CD14-positive monocyte (primary cell): ENCODE measurements at regions not wholly inside any gene's neighbourhood (a gene's known extent, or its start where the extent isn't known, plus 50 kb on each side); places are given as distances from the start of the nearest gene placed in this dataset.

Source experiments
- DNase-seq, 3 donors: peaks; one replicate each; pipeline ENCODE4 v3.0.0-alpha.2; 2011 to 2022
- H2AFZ ChIP-seq: 2 replicates; pipeline ENCODE4 v1.6.0; 2012; ENCODE audit warnings: mild to moderate bottlenecking, low read depth, low read length, inconsistent platforms; ENCODE audit not compliant: insufficient read depth, poor library complexity, severe bottlenecking
- H3K27ac ChIP-seq, 2 donors: 1 replicate in 1 of 2; 2 replicates in 1 of 2; pipeline ENCODE4 v1.5.1; 2012 to 2013; ENCODE audit warnings: low read length in 2 of 2, control low read depth in 1 of 2, inconsistent platforms in 1 of 2, low read depth in 1 of 2, mild to moderate bottlenecking in 1 of 2
- H3K27me3 ChIP-seq, 2 donors: one replicate each; pipeline versions ENCODE4 v1.6.0 to v1.6.1; 2011 to 2013; ENCODE audit warnings: low read length in 2 of 2; ENCODE audit not compliant: control insufficient read depth in 2 of 2, insufficient read depth in 2 of 2
- H3K36me3 ChIP-seq, 2 donors: replicated peaks in 1 of 2; 1 replicate in 1 of 2; 2 replicates in 1 of 2; pipeline versions ENCODE4 v1.5.1 to v1.6.1; 2012 to 2013; ENCODE audit warnings: low read length in 2 of 2, control low read depth in 1 of 2, inconsistent platforms in 1 of 2, mild to moderate bottlenecking in 1 of 2; ENCODE audit not compliant: insufficient read depth in 2 of 2, control insufficient read depth in 1 of 2
- H3K4me1 ChIP-seq, 2 donors: 1 replicate in 1 of 2; 2 replicates in 1 of 2; pipeline versions ENCODE4 v1.5.1 to v1.6.1; 2012 to 2013; ENCODE audit warnings: low read length in 2 of 2, control low read depth in 1 of 2, inconsistent platforms in 1 of 2, mild to moderate bottlenecking in 1 of 2, moderate library complexity in 1 of 2; ENCODE audit not compliant: insufficient read depth in 2 of 2, control insufficient read depth in 1 of 2
- H3K4me2 ChIP-seq: replicated peaks from 2 replicates; pipeline ENCODE3; 2012; ENCODE audit warnings: low read length, moderate library complexity, mild to moderate bottlenecking; ENCODE audit not compliant: poor library complexity, severe bottlenecking; ENCODE audit errors: extremely low read depth
- H3K4me3 ChIP-seq, 3 experiments: fragments of 200-600 bp in 1 of 3; sonication (generic) in 1 of 3; replicated peaks in 1 of 3; 1 replicate in 2 of 3; 2 replicates in 1 of 3; pipeline ENCODE4 v1.5.1; 2011 to 2013; ENCODE audit warnings: low read length in 3 of 3, mild to moderate bottlenecking in 3 of 3, control low read depth in 2 of 3, low read depth in 2 of 3, inconsistent platforms in 1 of 3, moderate library complexity in 1 of 3
- H3K79me2 ChIP-seq: 2 replicates; pipeline ENCODE4 v1.6.0; 2012; ENCODE audit warnings: mild to moderate bottlenecking, control low read depth, inconsistent platforms, low read length, moderate library complexity; ENCODE audit not compliant: insufficient read depth
- H3K9ac ChIP-seq: 2 replicates; pipeline ENCODE4 v1.6.0; 2017; ENCODE audit warnings: low read length, mild to moderate bottlenecking; ENCODE audit not compliant: insufficient read depth, poor library complexity, severe bottlenecking
- H3K9me3 ChIP-seq, 2 donors: replicated peaks in 1 of 2; 1 replicate in 1 of 2; 2 replicates in 1 of 2; pipeline versions ENCODE4 v1.5.1 to v1.6.1; 2012 to 2013; ENCODE audit warnings: low read length in 2 of 2, control low read depth in 1 of 2; ENCODE audit not compliant: control insufficient read depth in 1 of 2, insufficient read depth in 1 of 2
- H4K20me1 ChIP-seq: 2 replicates; pipeline ENCODE4 v1.6.0; 2012; ENCODE audit warnings: mild to moderate bottlenecking, low read length, control low read depth, moderate library complexity; ENCODE audit not compliant: insufficient read depth
- H3K27ac Mint-ChIP-seq, 7 donors: one replicate each; pipeline ENCODE4 v1.8.0; 2020; ENCODE audit warnings: mild to moderate bottlenecking in 7 of 7, mixed read lengths in 7 of 7, moderate library complexity in 6 of 7, inconsistent platforms in 2 of 7
- H3K27me3 Mint-ChIP-seq, 3 donors: one replicate each; pipeline ENCODE4 v1.8.0; 2021 to 2022; ENCODE audit warnings: low read depth in 3 of 3, mild to moderate bottlenecking in 3 of 3, mixed read lengths in 3 of 3, moderate library complexity in 3 of 3, inconsistent platforms in 1 of 3
- H3K36me3 Mint-ChIP-seq, 2 donors: one replicate each; pipeline ENCODE4 v1.8.0; 2020; ENCODE audit warnings: mixed read lengths in 2 of 2, inconsistent platforms in 1 of 2, mild to moderate bottlenecking in 1 of 2
- H3K4me1 Mint-ChIP-seq: one replicate; pipeline ENCODE4 v1.8.0; 2020; ENCODE audit warnings: mild to moderate bottlenecking, mixed read lengths
- H3K4me3 Mint-ChIP-seq, 2 donors: one replicate each; pipeline ENCODE4 v1.8.0; 2020; ENCODE audit warnings: mild to moderate bottlenecking in 2 of 2, mixed read lengths in 2 of 2, moderate library complexity in 1 of 2
- H3K9me3 Mint-ChIP-seq, 7 donors: one replicate each; pipeline ENCODE4 v1.8.0; 2020 to 2022; ENCODE audit warnings: mixed read lengths in 7 of 7, mild to moderate bottlenecking in 6 of 7, moderate library complexity in 6 of 7, inconsistent platforms in 2 of 7
- CTCF ChIP-seq: fragments of 200-600 bp; IDR thresholded peaks from one replicate; pipeline ENCODE4 v1.8.0; 2022; ENCODE audit warnings: antibody characterized with exemption, mild to moderate bottlenecking
- WGBS: methylation state at CpG from one replicate; pipeline ENCODE4 v1.1.5; 2013; ENCODE audit warnings: missing lambda C conversion rate; ENCODE audit not compliant: insufficient coverage; 5-methylcytosine and 5-hydroxymethylcytosine counted together
- intact Hi-C, 2 donors: fragments of 100-400 bp; cut with micrococcal nuclease; formaldehyde crosslinking; loops; one replicate each; pipeline versions ENCODE4 v1.15.0 to v1.15.1; 2023

GRCh38 chr6:153976921-153977693, 61.9 kb upstream of the OPRM1 start:
- no peaks in the 10 kb centered on the region for H4K20me1 ChIP-seq
- H3K4me1 Mint-ChIP-seq: no peaks in the 10 kb centered on the region
- H2AFZ ChIP-seq: no peak overlapping the region
- H3K79me2 ChIP-seq: no peaks in the 10 kb centered on the region
- no peaks in the 10 kb centered on the region for H3K36me3 Mint-ChIP-seq
- H3K4me3 Mint-ChIP-seq: no peak overlapping the region
- H3K27ac ChIP-seq: no peak overlapping the region
- H3K4me1 ChIP-seq: no peaks in the 10 kb centered on the region
- no peaks in the 10 kb centered on the region for H3K9me3 ChIP-seq
- no peak for DNase-seq
- no peak overlapping the region for H3K9ac ChIP-seq
- no CpG with 5 or more reads among the region's 7 CpGs for WGBS
- H3K27me3 ChIP-seq: no peaks in the 10 kb centered on the region
- H3K9me3 Mint-ChIP-seq: peaks cover 0 to 5% (median 2%) of the 10 kb centered on the region in 7 donors
- H3K4me2 ChIP-seq: no peak overlapping the region
- no peak overlapping the region for H3K27ac Mint-ChIP-seq
- no peaks in the 10 kb centered on the region for H3K36me3 ChIP-seq
- intact Hi-C loops: no loop called here
- no peak overlapping the region for H3K4me3 ChIP-seq
- no peak for TF ChIP-seq CTCF
- no peaks in the 10 kb centered on the region for H3K27me3 Mint-ChIP-seq

GRCh38 chr6:153966001-153966400, 73.0 kb upstream of the OPRM1 start:
- no peak for DNase-seq
- Mint-ChIP-seq H3K27me3 (peaks cover 0 to 3% (median 1%) of the 10 kb centered on the region in 3 donors), H3K9me3 (peaks cover 0 to 3% (median 0%) of the 10 kb centered on the region in 7 donors), H3K4me3 (no peak overlapping the region), H3K36me3 (no peaks in the 10 kb centered on the region), H3K27ac (no peak overlapping the region), H3K4me1 (peaks cover 5% of the 10 kb centered on the region)
- Histone ChIP-seq H4K20me1 (no peaks in the 10 kb centered on the region), H2AFZ (no peak overlapping the region), H3K4me2 (no peak overlapping the region), H3K4me3 (no peak overlapping the region), H3K27me3 (no peaks in the 10 kb centered on the region), H3K9ac (no peak overlapping the region), H3K4me1 (no peaks in the 10 kb centered on the region), H3K27ac (no peak overlapping the region), H3K9me3 (no peaks in the 10 kb centered on the region), H3K79me2 (no peaks in the 10 kb centered on the region), H3K36me3 (no peaks in the 10 kb centered on the region)
- 17% methylated on average over 1 of the region's 4 CpGs for WGBS
- intact Hi-C loops: no loop called here
- TF ChIP-seq CTCF: no peak
